ENCODE measurements at regions not wholly inside any gene's neighbourhood (a gene's known extent, or its start where the extent isn't known, plus 50 kb on each side); places are given as distances from the start of the nearest gene placed in this dataset.

DNA sequence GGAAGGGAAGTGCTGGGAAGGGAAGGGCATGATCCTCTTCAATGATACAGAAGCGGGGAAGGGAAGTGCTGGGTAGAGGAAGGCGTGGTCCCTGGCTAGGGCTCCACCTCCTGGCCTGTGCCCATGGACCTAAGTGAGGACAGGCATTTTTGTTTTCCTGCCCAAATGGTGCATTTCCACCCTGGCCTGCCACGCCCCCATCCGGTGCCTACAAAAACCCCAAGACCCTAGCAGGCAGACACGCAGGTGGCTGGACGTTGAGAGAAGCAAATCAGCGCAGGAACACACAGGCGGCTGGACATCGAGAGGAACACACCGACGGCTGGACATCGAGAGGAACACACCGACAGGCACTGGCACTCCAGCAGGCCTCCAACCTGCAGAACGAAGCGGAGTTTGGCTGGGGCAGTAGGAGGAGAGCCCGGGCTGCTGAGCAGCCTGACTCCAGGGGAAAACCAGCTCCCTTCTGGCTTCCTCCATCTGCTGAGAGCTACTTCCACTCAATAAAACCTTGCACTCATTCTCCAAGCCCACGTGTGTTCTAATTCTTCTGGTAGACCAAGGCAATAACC lies 628.3 kb downstream of the BUD13 start:
- TF ChIP-seq ZNF274 (IDR thresholded peaks at IDR 0.05; ENCODE audit: low read depth, low read length), result no peak
- no peak overlapping the region for H3K4me3 ChIP-seq (ENCODE audit: low read length)

DNA sequence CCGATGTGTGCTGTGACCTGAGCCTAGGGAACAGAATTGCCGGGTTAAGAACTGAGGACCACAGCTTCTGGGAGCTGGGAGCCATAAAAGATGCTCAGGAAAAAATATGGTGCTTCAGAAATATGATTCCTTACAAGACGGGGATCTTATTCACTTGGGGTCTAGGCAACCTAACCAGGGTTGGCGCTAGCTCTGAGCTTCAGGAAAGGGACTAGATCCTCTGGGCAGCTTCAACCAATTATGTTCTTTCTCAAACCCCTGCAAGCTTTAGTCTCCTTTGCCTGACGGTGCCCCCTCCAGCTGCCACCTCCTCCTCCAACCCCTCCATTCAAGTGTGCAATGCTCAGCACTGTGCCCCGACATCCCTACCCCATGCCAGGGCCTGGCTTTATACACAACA lies 634.1 kb upstream of the CADM1 start:
- no peak overlapping the region for H3K4me3 ChIP-seq (ENCODE audit: low read length)
- TF ChIP-seq ZNF274 (IDR thresholded peaks at IDR 0.05; ENCODE audit: low read depth, low read length), result no peak

DNA sequence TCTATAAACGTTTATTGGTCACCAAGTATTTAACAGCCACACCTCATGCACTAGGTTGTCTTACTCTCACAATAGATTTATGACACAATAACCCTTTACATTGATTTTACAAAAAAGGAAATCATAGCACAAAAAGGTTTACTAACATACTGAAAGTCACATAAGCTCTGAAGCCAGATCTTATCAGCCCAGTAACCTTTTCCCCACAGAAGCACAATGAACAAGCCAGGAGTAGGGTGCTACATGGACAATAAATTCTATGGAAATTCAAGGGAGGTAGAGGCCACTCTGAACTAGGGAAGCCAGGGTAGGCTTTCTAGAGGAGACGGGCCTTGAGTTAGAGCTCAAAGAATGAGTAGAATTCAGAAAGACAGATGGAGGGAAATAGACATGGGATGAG lies 633.5 kb upstream of the CADM1 start:
- no peak overlapping the region for H3K4me3 ChIP-seq (ENCODE audit: low read length)
- TF ChIP-seq ZNF274 (IDR thresholded peaks at IDR 0.05; ENCODE audit: low read depth, low read length), result no peak

DNA sequence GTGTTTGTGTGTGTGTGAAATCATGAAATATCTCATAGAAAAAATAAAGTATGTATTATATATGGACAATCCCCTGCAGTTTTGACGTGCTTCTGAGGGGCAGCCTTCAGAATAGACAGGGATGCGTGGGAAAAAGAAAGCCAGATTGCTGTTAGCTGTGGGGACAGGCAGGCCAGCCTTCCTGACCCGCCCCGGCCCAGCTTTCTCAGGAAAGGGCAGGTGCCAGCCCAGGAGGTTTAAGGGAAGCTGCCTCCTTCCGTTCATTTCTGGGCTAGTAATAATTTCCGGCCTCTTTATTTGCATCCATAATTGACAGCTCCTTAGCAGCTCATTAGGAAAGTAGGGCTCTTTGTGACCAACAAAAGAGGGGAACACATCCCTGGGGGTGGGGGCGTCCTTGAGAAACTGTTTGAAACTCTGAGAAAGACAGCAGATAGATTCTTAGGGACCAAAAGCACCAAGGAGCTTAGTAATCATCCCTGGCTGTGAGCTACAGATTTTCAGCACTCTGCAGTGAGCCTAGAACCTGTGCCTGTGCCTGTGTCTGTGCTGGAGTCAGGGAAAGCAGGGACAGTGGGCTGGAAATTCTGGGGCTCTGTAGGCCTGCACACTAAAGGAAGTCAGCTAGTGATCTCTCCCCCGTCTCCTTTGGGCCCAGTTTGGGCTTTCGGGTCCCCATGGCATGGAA lies 632.9 kb upstream of the CADM1 start:
- H3K4me3 ChIP-seq (ENCODE audit: low read length), result no peak overlapping the region
- no peak for TF ChIP-seq ZNF274 (IDR thresholded peaks at IDR 0.05; ENCODE audit: low read depth, low read length)

DNA sequence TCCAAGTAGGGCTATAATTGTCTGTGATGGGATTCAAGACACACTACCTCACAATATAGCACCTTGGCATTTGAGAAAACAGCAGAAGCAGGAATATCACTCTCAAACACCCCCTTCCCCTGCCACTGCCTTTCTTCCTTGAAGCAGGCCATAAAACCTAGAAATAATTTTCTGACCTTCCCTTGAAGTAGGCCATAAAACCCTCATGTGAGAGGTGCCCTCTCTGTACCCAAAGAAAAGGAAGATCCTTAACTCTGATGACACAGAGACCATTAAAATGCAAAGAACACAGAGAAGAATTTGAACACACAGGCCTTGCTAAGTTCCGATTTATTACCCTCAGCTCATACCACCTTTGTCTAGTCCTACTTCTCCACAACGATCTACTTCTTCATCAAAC lies 631.7 kb upstream of the CADM1 start:
- TF ChIP-seq ZNF274 (IDR thresholded peaks at IDR 0.05; ENCODE audit: low read depth, low read length), result no peak
- no peak overlapping the region for H3K4me3 ChIP-seq (ENCODE audit: low read length)

DNA sequence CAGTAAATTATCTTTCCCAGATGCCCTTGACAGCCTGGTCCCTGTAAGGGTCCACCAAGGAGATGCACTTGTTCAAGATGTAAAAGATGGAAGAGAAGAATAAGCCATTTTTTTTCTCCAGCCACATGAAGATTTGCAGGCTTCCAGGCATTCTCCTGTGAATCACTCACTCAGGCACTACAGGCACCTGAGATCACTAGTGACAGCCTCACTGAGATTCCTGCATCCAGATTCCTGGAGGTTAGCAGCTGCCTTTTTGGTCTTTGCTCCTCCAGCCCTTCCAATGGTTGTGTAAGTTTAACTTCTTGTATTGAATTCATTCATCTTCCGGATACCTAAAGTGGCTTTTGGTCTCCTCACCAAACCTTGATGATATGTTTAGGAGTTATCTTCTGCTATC lies 630.2 kb upstream of the CADM1 start:
- H3K4me3 ChIP-seq (ENCODE audit: low read length), result no peak overlapping the region
- no peak for TF ChIP-seq ZNF274 (IDR thresholded peaks at IDR 0.05; ENCODE audit: low read depth, low read length)

DNA sequence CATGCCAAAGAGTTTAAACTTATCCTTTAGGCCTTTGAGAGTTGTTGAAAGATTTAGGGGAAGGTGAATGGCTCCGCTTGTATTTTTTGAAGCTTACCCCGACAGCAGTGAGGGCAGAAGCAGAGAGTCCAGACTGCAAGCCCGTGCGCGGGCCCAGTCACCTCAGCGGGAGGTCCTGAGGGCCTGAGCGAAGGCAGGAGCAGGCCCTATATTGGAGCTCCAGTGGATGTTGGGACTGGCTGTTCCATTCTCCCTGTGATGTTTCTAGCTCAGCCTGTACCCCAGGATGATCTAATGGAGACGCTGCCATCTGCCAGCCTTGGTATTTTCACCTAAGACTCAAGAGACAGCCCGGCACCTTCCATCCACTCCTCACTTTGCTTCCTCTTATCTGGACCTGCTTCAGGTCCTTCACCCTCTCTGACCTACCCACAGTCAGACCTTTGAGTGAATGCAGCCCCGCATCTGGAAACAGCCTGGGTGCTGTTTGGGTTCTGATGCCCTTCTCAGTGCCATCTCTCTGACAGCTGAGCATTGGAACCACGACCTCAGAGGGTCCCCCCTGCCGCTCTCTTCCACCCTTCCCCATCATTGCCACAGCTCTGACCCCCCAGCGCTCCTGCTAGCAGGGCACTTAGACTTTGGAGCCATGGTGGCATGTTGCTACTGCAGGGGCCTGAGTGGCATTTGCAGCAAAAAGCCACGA lies 628.2 kb upstream of the CADM1 start:
- no peak for TF ChIP-seq ZNF274 (IDR thresholded peaks at IDR 0.05; ENCODE audit: low read depth, low read length)
- H3K4me3 ChIP-seq (ENCODE audit: low read length), result no peak overlapping the region

DNA sequence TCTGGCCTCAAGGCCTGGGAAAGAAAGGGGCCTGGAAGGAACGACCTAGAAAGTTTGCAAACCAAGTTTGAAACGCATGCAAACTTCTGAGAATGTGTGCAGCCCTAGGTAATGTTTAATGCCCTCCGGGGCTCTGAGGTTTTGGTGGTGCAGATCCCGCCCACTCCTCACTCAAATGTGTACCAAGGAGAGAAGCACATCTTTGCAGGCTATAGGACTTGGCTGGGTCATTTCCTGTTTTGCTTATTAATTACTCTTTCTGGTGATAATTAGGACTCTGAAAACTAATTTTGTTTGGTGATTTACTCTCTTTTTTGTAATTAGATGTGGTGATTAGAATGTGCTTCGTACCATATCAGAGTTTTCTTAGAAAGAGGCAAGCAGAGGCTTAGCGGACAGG lies 625.9 kb upstream of the CADM1 start:
- no peak overlapping the region for H3K4me3 ChIP-seq (ENCODE audit: low read length)
- TF ChIP-seq ZNF274 (IDR thresholded peaks at IDR 0.05; ENCODE audit: low read depth, low read length), result no peak

DNA sequence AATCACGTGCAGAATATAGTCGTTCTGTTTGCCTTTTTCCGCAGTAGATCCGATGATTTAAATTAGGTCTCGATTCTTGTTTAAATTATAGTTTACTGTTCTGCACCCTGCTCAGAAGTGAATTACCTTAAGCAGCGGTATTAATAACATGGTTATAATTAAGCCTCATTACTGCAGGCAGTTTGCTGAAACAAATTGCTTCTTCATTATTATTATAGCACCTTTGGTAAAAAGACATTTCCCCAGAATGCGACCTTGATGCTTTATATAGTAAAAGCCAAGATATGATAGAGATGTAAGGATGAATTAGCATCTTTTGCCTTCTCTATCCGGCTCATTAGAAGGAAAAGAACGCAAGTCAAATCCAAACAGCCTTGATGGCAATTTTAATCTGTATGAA lies 625.2 kb upstream of the CADM1 start:
- no peak for TF ChIP-seq ZNF274 (IDR thresholded peaks at IDR 0.05; ENCODE audit: low read depth, low read length)

DNA sequence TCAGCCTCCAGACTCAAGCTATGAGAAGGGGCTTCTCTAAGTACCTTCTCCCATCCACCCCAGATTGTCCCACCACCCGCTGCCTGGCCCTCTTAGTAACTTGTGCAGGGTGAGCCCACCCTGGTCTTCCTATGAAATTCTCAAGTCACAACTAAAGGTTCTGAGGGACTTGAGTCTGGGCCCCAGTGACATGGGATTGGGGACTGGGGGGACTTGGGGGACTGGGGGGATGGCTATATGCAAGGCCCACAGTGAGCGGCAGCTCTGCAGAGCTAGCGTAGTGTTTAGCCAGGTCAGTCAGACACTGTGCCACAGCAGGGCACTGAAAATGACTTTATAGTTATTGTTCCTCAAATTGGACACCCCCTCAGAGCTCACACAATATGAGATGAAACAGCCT lies 622.3 kb upstream of the CADM1 start:
- no peak for TF ChIP-seq ZNF274 (IDR thresholded peaks at IDR 0.05; ENCODE audit: low read depth, low read length)

More for the DNA sequence above, 625.2 kb upstream of the CADM1 start:
- no peak overlapping the region for H3K4me3 ChIP-seq (ENCODE audit: low read length)

DNA sequence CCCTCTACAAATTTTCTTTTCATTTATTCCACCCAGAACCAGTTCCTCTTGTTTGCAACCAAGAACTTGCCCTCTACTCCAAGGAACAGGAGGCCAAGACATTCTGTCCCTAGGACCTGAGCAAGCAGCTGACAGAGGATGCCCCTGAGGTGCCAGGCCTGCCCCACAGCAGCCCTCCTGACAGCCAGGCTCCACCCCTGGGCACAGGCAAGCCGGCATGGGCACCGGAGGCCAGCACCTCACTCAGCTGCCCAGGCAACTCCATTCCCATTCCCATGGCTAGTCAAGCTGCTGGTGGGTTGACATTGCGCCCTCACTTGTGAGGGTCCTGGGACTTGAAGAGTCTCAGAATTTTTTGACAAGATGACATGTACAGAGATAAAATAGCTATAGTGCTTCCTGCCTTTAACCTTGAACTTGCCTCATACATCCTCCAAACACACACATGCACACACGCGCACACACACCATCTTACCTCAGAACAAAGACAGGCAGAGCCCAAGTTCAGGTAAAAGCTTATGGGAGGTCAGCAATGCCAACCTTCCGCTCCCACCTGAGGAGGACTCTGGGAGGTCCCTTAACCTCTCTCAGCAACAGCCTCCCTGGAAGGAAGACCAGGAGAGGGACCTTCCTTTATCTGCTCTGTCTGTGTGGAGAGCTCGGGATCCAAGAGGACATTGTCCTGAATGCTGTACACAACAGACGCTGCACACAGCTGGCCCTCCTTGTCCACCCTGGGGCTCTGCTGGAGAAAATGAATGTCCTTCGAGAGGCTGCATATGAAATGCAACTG lies 620.9 kb upstream of the CADM1 start:
- H3K4me3 ChIP-seq (ENCODE audit: low read length), result no peak overlapping the region
- TF ChIP-seq ZNF274 (IDR thresholded peaks at IDR 0.05; ENCODE audit: low read depth, low read length), result no peak

More for the DNA sequence above, 622.3 kb upstream of the CADM1 start:
- no peak overlapping the region for H3K4me3 ChIP-seq (ENCODE audit: low read length)

DNA sequence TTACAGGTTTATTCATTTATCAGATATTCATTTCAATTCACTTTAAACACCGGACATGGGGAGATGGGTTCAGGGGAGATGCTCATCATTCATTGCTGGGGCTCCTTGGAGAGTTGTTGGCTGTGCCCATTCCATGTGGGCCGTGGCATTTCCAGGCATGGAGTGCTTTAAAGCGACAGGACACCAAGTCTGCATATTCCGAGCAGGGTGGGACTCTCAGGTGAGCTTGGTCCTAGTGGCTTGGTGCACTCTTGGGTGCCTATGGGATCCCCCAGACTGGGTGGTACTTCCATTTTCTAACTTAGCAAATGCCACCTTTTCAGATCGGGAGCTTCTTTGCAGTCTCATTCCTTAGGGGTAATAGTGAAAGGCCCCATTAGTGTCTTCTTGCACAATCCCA lies 619.5 kb upstream of the CADM1 start:
- TF ChIP-seq ZNF274 (IDR thresholded peaks at IDR 0.05; ENCODE audit: low read depth, low read length), result no peak
- no peak overlapping the region for H3K4me3 ChIP-seq (ENCODE audit: low read length)

DNA sequence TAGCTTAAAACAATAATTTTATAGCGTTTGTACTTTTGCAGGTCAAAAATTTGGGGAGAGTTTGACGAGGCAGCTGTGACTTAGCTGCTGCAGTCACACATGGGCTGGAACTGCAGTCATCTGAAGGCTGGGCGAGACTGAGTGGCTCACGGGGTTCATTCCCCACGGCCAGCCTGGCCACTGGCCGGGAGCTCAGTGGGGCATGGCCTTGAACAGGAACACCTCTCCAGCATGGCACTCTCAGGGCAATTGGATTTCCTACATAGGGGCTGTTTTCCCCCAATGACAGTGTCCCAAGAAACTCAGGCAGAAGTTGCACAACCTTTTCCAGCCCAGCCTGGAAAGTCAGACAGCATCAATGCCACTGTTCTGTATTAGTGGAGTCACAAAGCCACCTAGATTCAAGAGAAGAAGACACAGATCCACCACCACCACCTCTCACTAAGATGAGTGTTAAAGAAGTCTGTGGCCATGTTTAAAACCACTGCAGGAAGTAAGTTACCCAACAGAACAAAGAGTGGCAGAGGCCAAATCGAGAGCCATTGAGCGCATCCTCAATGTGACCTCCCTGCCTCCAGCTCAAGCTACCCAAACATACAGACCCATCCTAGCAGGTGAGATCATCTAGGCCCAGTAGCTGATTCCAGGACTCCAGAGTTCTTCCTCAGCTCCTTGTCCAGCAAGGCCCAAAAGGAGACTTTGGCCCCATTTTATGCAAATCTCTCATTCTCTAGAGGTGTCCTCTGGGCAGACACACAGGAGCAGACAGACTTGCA lies 618.7 kb upstream of the CADM1 start:
- H3K4me3 ChIP-seq (ENCODE audit: low read length), result no peak overlapping the region
- no peak for TF ChIP-seq ZNF274 (IDR thresholded peaks at IDR 0.05; ENCODE audit: low read depth, low read length)

DNA sequence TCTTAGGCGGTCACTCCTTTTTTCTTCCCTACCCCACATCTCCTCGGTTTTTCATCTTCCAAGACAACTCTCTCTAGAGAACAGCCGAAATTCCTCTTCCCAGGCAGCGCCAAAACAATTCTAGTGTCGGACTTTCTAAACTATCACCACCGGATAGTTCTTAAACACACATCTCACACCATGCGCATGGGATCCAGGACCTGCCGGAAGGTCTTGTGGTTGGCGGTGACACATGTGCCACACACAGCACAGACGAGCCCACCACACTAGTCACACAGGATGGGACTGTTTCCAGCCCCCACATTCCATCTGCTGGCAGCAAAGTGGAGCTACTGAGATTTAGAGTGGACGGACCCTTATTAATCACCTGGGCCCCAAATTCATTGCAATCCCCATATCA lies 614.9 kb upstream of the CADM1 start:
- no peak for TF ChIP-seq ZNF274 (IDR thresholded peaks at IDR 0.05; ENCODE audit: low read depth, low read length)
- no peak overlapping the region for H3K4me3 ChIP-seq (ENCODE audit: low read length)

Measured in GM08714 (cell line).